ENCODE measurements at regions not wholly inside any gene's neighbourhood (a gene's known extent, or its start where the extent isn't known, plus 50 kb on each side); places are given as distances from the start of the nearest gene placed in this dataset.

DNA sequence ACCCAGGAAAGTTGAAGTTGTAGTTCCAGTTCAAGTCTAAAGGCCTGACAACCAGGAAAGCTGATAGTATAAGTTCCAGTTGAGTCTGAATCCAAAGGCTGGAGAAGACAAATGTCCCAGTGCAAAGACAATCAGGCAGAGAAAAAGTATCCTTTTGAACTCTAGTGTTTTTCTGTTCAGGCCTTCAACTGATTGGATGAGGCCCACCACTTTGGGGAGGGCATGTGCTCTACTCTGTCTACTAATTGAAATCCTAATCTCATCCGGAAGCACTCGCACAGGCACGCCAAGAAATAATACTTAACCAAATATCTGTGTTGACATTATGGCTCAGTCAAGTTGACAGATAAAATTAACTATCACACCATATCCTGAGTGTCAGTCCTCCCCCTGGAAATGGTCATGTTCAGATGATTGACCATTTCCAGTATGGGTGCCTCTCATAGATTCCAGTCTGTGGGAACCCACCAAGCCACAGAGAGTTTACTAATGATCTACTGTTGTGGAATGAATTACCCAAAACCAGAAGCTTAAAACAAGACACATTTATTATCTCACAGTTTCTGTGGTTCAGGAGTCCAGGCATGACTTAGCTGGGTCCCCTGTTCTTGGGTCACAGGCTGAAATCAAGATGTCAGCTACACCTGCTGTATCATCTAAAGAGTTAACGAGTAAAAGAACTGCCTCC lies 296.3 kb upstream of the ZP4 start:
- ATAC-seq (no peak), DNase-seq (no peak)

DNA sequence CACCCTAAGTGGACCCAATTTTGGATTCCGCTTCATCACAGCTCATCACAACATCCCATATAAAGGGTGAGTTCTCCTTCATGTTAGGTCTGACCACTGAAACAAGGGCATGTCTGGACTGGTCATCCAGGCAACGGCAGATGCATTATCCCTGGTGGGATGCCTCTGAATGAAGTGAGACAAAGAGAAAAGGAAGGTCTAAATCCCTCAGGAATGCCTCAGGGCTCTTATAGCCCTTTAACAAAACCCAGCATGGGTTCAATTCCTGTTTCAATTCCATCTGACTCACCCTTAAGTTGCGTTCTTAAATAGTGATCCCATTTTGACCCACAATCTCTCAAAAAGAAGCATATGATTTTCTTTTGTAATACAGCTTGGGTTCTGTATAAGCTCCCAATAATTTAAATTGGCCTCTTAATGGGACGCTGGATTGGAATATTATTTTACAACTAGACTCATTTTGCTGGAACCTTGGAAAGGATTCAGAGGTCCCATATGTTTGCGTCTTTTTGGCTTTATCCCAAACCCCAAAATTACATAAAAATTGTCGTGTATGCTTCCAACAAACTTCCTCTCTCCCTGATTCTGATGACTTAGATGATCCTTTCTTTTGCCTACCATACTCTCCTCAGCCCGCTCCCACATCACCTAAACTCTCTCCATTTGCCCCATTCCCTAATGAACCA lies 287.4 kb upstream of the ZP4 start:
- DNase-seq (no peak), ATAC-seq (no peak)

DNA sequence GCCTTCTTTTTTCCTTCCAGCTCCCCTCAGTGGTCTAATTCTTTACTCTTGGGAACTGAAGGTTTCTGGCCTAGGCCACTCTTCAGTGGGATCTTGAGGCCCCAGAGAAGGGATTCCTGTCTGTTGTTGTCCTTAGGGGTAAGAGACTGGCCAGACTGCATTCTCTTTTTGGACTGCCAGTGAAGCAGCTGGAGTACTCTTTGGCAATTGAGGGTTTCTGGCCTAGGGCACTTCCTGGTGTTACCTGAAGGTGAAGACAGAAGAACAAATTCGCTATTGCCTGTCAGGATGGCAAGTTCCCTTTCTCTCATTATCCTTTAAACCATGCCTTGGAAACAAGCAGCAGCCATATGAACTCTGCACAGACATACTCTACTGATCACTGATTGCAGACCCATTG lies 286.6 kb upstream of the ZP4 start:
- ATAC-seq (no peak), DNase-seq (no peak)

DNA sequence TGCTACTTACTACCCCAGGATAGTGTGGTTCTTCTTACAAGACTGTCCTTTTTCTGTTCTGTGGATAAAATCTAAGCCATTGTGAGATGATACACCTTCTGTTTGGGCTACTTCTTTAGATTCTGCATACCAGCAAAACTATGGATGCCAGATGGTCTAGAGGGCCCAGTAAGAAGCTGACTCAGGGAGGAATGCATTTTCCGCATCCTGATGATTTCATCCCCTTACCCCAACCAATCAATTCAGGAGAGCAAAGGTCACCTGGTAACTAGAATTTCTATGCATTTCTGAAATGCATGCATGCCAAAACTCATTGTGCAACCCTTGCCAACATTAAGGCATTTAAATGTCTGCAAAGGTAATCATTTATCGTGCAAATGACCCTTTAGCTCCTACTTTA lies 285.7 kb upstream of the ZP4 start:
- no peak for ATAC-seq
- DNase-seq, result no peak

DNA sequence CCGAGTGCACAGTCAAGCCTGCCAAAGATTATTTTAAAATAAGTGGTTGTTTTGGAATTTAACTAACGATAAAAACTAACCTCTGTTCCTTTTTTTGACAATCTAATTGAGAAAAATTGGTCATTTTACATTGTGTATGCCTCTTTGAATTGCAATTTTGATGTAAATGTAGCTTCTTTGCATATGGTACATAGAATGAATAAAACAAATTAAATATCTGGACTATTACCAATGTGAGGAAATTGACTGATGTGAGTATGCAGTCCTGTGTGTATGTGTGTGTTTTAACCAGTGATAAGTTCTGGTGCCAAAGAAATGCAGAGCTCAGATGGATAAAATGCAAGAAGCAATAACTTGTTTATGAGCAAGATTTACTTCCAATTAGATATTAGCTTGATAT lies 281.3 kb upstream of the ZP4 start:
- DNase-seq (no peak), ATAC-seq (no peak)

DNA sequence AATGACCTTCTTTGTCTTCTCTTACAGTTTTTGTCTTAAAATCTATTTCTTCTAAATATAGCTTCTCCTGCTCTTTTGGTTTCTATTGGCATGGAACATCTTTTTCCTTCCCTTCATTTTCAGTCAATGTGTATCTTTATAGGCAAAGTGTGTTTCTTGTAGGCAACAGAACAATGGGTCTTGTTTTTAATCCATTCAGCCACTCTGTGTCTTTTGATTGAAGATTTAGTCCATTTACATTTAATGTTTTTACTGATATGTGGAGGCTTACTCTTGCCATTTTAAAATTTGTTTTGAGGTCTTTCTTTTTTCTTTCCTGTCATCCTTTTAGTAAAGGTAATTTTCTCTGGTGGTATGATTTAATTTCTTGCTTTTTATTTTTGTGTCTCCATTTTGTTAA lies 271.2 kb upstream of the ZP4 start:
- DNase-seq, result no peak
- no peak for ATAC-seq

DNA sequence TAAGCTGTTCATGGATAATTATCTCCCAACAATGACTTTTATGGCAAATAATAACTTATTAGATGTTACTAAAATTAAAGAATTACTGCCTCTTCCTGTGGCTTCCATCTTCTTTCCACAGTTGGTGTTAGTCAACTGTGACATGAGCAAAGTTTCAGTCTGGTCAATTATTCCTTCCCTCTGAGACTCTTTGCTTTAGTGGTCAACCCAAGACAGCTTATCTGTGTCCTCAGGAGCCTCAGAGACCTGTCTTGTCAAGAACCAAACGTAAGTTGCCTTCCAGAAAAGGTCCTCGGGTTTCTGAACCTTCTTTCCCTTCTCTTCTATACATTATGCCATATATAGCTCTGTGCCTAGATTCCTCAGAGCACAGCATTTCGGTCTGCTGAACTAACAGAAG lies 263.2 kb upstream of the ZP4 start:
- no peak for ATAC-seq
- DNase-seq, result no peak

DNA sequence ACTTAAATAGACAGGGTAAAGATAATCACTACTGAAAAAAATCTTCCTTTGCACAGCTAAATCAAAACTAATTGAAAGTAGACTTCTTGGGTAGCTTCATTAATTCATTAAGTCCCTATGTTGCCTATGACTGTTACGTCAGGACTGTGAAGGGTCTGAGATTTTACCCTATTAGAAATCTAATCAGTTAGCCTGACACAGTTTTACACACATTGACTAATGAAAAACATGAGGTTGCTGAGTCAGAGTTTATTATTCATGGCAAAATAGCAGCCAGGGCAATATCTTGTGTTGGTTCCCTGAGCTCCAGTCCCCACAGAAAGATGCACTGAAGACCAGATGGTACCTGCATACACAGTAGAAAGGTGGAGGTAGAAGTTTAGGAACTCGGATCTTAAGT lies 262.5 kb upstream of the ZP4 start:
- ATAC-seq (no peak), DNase-seq (no peak)

DNA sequence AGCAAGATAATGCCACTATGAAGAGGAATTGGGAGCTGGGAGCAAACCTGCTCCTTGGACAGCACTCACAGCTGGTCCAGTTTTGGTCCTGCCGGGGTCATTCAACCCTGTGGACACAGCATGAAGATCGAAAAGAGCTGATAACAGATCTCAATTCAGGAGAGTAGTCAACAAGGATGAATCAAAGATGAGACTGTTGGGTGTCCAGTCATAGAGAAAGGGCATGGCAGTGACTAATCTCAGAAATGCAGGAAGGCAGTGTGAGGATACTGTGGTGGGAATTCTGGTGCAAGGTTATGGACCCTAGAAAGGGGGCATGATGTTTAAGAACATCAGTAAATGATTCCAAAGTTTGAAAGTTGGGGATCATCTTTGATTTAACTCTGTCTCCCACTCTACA lies 261.4 kb upstream of the ZP4 start:
- no peak for ATAC-seq
- no peak for DNase-seq

DNA sequence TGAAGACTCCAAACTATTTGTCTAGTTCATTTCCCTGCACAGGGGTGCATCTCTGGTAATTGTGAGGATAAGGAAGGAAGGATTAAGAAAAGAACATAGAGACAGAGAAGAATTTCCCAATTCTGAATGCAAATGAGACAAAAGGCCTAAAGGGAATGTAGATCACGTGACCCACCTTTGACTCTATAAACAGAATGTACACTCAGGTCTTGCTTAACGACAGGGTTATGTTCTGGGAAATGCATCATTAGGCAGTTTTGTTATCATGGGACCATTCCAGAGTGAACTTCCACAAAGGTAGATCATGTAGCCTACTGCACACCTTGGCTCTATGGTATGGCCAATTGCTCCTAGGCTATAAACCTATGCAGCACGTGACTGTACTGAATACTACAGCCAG lies 252.3 kb upstream of the ZP4 start:
- ATAC-seq, result no peak
- no peak for DNase-seq

DNA sequence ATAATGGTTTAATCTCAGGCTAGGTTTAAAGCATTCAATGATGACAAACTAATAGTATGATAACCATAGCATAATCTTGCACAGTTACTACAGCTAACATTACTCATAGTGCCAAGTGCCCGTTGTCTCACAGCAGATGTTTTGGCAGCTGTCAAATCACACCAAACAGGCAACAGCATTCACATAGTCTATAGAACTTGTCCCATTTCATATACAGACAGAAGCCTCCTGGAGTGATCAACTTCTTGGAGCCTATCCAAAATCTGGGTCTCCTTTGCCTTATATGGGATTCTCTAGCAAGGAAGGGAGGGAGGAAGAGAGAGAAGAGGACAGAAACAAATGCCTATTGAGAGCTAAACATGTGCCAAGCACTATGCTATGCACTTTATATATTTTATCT lies 250.6 kb upstream of the ZP4 start:
- no peak for ATAC-seq
- no peak for DNase-seq

DNA sequence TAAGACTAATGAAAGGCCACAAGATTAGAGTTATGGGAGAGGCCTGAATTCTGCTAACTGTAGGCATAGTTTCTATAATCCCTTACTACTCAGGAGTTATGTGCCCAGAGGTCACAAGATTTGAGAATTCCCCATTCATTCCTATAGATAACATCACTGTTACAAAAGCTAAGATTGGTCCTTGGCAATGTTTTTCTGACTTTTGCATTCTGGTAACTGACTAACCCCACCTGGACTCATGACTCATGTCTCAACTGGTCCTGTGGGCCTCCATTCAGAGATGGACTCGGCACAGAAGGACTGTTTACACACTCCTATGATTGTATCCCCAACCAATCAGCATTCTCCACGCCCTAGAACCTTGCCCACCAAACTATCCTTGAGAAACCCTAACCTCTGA lies 249.0 kb upstream of the ZP4 start:
- DNase-seq (no peak), ATAC-seq (no peak)

DNA sequence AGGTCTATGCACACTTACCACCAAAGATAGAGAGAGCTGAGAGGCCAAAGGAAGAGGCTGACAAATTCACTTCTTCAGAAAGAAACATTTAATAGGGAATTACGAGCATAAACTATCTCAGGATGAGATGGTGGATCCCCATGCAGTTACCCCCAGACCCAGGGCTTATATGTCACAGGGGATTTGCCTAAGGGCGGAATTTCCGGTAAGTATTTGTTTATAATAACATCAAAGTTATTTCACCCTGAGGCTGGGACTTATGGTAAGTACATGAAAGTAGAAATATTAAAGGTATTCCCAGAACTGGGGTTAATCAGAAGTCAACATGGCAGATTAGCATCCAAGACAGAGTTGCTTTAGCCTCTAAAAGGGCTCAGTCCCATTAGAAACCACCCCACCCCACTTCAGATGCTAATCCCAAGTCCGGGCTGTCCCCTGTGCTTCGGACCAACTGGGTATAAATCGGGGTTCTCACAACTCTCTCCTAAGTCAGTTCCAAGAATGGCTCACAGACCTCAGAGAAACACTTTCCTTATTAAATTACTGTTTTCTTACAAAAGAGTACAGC lies 247.4 kb upstream of the ZP4 start:
- ATAC-seq, result no peak
- no peak for DNase-seq

DNA sequence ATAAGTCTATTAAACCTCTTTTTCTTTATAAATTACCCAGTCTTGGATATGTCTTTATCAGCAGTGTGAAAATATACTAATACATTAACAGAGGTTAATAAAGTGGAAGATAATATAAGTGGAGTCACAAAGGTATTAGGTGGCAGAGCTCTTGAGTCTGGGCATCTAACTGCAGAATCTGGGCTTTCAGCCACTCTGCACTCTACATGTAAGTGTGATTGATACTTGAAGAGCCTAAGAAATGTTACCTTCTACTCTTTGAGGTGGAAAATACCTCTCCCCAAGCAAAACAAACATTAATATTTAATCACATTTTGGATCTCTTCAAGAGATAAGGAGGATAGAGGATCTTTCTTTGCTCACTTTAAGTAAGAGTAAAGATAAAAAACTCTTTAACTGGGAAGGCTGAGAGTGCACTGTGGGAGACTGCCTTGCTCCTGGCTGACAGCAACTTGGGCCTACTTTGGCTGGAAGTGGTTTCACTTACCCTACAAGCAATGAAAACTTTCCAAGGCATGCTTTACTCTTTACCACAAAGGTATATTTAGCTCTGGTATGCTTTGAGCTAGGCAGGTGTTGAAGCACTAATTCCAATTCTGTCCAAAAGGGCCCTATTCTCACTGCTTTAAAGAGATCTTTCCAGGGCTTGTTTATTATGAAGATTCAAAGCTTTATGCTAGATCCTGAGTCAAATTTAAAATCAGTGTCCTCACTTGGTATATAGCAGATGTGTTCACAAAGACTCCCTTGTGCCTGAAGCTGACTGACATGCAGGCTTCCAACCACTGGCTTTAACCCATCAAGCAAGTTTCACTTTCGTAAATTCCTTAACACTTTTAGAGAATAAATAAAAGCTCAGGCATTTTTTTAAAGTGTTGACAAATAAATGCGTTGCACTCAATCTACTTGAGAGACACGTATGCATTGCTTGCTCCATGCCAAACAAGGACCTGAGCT lies 245.3 kb upstream of the ZP4 start:
- no peak for ATAC-seq

DNA sequence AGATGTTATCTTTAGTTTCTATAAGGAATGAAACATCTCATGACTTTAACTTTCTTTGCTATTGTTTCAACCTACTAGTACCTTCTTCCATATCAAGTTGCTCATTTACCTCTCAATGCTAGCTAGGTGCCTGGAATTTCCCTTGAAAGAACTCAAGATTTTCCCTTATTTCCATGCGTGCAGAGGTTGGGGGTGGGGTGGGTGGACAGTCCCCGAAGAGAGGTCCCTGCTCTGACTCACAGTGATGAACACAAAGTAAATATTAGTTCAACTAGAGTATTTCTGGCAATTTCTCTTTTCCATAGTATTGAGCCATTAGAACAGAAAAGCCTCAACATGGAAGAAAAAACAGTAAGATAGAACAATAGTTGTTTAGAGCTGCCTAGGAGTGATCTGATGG lies 239.0 kb upstream of the ZP4 start:
- ATAC-seq, result no peak
- no peak for DNase-seq

More for the DNA sequence above, 245.3 kb upstream of the ZP4 start:
- DNase-seq, result no peak

DNA sequence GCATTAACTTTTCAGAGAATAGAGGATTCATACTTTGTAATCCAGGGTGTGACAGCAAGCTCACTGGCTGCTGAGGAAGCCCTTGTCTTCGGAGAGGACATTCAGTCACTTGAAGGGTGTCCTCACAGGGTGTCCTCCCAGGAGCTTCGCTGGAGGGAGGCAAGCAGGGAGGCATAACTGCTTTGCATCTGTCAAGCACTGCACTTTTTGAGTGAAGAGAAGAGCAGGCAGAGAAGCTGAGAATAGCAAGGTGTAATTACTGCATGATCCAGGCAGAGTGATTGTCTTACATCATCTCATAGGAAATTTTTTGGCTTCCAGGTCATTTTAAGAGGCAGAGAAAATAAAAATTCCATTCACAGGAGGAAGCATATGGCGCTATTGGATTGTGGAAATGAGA lies 232.5 kb upstream of the ZP4 start:
- DNase-seq (no peak), ATAC-seq (no peak)

DNA sequence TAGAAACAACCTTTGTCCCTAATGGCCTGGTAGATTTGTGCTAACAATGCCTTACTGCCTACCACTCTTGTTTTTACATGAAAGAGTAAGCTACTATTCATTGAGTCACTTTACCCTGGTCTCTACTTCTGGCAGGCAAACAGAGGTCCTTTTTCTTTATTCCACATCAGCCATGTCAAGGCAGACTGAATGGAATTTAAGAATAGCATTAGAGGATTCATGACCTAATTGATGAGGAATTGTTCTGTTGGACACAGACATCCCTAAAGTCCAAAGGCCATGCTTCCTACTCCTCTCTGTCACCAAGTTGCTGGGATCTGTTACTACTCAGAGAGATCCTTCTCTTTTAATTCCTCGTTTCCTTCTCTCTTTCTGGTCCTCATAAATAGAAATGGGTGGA lies 229.1 kb upstream of the ZP4 start:
- DNase-seq (no peak), ATAC-seq (no peak)

DNA sequence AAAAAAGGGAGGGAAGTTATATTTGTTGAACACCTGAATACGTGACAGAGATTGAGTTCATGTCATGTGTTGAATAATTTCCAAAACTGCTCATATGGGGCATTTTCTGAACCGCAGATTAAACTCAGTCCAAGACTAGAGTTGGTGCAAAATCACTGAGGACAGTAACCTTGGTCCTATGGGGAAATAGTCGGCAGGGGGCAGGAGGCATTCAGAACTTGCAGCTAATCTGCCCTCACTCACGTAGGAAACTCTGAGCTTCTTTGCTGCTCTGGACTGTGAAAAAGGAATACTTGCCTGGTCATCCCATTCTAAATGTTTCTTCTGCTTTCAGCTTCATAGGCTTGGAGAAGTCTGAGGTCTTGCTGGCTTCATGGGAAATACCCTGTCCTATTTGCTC lies 228.3 kb upstream of the ZP4 start:
- ATAC-seq (no peak), DNase-seq (no peak)

DNA sequence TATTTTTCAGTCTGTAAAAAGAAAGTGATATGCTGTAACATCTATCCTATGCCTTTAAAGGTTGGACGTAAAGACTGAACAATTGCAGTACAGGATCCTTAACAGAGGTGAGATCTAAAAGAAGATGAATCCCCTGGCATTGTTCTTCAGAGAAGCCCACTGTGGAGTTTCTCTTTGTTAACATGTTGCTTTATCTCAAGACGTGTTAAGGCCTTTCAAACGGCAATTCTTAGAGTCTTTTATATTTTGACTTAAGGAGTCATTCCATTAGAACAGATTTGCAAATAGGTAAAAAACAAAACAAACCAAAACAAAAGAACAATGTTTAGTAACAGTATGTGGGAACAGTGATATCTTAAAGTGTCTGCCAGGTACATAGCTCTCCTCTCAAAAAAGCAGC lies 225.1 kb upstream of the ZP4 start:
- ATAC-seq (no peak), DNase-seq (no peak)

DNA sequence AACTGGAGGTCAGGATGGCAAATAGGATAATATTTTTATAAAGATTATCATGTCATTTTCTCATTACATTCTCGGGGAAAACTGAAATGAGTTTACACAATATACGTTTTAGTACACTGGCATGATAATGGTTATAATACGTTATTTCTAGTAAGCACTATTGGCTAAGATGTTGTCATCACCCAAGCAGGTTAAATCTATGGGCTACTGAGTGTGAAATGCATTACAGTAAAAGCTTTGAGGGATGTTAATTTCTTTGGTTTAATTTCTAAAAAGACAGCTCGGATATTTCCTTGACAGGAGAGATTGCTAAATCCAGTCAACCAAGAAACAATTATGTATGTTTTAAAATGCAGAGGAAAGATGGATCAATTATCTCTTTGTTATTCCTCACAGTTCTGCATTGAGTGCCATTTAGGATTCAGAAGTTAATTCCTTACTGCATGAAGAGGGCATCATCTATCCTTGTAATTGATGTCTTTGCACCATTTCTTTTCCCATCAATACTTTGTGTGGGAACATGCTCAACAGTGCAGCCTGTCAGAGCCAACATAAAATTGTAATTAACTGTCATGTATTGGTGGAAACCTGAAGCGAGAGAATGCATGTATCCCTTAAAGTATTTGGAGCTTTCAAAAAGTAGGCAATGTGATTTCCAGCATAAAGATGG lies 222.4 kb upstream of the ZP4 start:
- DNase-seq (no peak), ATAC-seq (no peak)

DNA sequence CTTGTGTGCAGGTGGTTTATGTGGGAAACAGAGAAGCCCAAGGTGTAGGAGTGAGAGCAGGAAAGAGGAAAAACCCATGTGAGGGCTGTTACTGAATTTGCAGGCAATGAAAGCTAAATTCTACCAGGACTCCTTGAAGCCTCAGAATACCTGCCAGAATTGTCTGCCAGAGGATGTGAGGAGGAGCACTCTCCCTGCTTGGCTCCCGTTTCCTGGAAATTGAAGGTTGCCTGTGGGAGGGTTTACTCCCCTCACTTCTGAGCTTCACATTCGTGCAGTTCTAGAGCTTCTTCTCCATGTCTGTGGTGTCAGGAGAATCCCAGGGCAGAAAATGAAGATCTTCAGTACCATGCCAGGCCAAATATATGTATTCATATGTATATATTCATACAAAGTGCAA lies 220.8 kb upstream of the ZP4 start:
- DNase-seq (no peak), ATAC-seq (no peak)

DNA sequence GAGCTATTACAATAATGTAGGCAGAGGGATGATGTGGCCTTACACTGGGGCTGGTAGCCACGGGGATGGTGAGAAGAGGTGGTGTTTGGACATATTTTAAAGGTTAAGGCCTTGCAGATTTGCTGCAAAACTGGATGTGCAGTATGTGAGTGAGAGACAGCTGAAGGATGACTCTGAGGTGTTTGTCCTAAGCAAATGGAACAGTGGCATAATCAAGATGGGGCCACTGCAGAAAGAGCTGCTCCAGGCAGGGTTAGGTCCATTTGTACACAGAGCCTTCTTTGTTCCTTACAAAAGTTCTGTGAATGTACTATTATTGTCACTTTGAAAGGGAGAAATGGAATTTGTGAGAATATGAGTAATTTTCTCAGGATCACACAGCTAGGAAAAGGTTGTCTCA lies 220.4 kb upstream of the ZP4 start:
- ATAC-seq, result no peak

More for the DNA sequence above, 220.4 kb upstream of the ZP4 start:
- DNase-seq, result no peak

Data from stimulated activated naive CD8-positive, alpha-beta T cell treated with anti-CD3 and anti-CD28 coated beads, Interleukin-15, Interleukin-2, amounts not matched to agents 100 U/mL and 50 U/mL, for 24 hours (primary cell).